ENCODE measurements at regions not wholly inside any gene's neighbourhood (a gene's known extent, or its start where the extent isn't known, plus 50 kb on each side); places are given as distances from the start of the nearest gene placed in this dataset.

DNA sequence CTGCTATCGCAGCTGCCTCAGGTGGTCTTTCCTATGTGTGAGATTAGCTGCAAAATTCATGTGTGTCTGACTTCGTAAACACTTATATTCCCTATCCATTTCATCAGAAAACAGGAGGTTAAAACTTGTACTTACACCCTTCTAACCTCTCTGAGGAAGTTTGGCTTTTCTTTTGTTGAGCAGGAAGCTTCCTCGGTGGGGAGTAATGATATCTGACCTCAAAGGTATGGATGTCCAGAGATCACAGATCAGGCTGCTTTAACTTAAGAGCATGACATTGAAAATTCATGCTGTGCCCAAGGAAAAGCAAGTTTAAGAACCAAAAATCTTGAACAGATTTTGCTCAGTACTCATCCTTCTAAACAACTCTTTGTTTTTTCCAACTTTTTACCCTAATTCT, 429.1 kb downstream of the STIM2 start:
- intact Hi-C loops (cut with DNase I) = no loop called here
- H3K27ac ChIP-seq (replicated peaks in 1 of 4) = no peak overlapping the region
- DNase-seq (ENCODE audit: extremely low spot score) = no peak
- H3K9me3 ChIP-seq = no peaks in the 10 kb centered on the region
- 66% methylated on average over 3 of the region's 3 CpGs for WGBS
- H3K27me3 ChIP-seq = no peaks in the 10 kb centered on the region
- H3K4me1 ChIP-seq = no peaks in the 10 kb centered on the region
- TF ChIP-seq, protein P1, sequence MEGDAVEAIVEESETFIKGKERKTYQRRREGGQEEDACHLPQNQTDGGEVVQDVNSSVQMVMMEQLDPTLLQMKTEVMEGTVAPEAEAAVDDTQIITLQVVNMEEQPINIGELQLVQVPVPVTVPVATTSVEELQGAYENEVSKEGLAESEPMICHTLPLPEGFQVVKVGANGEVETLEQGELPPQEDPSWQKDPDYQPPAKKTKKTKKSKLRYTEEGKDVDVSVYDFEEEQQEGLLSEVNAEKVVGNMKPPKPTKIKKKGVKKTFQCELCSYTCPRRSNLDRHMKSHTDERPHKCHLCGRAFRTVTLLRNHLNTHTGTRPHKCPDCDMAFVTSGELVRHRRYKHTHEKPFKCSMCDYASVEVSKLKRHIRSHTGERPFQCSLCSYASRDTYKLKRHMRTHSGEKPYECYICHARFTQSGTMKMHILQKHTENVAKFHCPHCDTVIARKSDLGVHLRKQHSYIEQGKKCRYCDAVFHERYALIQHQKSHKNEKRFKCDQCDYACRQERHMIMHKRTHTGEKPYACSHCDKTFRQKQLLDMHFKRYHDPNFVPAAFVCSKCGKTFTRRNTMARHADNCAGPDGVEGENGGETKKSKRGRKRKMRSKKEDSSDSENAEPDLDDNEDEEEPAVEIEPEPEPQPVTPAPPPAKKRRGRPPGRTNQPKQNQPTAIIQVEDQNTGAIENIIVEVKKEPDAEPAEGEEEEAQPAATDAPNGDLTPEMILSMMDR (IDR thresholded peaks at IDR 0.05) = no peak
- TF ChIP-seq POLR2AphosphoS5 (IDR thresholded peaks at IDR 0.05) (no peak), POLR2A (IDR thresholded peaks at IDR 0.05; ENCODE audit: low read depth) (no peak)
- no peaks in the 10 kb centered on the region for H3K36me3 ChIP-seq
- no peak overlapping the region for H3K4me3 ChIP-seq

DNA sequence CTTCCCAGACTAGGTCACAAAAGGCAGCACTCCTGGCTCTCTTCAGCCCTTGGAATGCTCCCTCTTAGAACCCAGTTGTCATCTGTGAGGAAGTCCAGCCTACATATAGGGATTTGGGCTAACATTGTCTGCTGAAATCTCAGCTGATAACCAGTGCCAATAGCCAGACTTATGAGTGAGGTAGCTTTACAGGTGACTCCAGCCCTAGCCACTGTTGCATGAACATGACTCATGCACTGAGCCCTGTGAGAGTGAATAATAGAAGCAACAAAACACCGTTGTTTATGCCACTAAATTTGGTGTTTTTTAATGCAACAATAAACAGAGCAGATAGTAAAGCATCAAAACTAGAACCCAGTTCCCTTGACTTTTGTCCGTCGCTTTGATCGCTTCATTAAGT, 433.2 kb downstream of the STIM2 start:
- TF ChIP-seq, protein P1 (IDR thresholded peaks at IDR 0.05) = no peak
- TF ChIP-seq POLR2AphosphoS5 (IDR thresholded peaks at IDR 0.05) (no peak), POLR2A (IDR thresholded peaks at IDR 0.05; ENCODE audit: low read depth) (no peak), EP300 (IDR thresholded peaks at IDR 0.05) (no peak)
- no peaks in the 10 kb centered on the region for H3K9me3 ChIP-seq
- 69% methylated on average over 4 of the region's 4 CpGs for WGBS
- H3K36me3 ChIP-seq = no peaks in the 10 kb centered on the region
- peak; percentile 37 for DNase-seq (ENCODE audit: extremely low spot score)
- no peak overlapping the region for H3K27ac ChIP-seq (replicated peaks in 1 of 4)
- no peak overlapping the region for H3K4me3 ChIP-seq
- intact Hi-C loops (cut with DNase I) = no loop called here
- no peaks in the 10 kb centered on the region for H3K4me1 ChIP-seq
- H3K27me3 ChIP-seq = no peaks in the 10 kb centered on the region

DNA sequence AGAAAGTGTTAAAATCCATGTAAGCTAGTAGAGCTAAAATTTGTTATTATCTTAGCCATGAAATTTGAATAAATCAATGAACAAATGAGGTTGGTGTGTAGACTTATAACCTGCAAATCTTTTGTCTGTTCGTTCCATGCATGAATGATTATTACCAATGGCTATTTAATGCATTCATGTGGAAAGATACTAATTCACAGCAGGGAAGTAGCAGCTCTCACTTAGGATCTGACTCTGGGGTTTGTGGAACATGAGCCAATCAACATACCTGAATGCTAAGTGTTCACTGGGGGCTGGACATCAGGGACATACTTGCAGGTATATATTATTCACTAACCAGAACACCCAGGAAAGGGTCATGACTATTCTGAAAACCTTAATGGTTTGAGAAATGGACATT, 444.1 kb downstream of the STIM2 start:
- intact Hi-C loops (cut with DNase I) = no loop called here
- no peaks in the 10 kb centered on the region for H3K36me3 ChIP-seq
- no peak overlapping the region for H3K4me3 ChIP-seq
- H3K4me1 ChIP-seq = no peaks in the 10 kb centered on the region
- DNase-seq (ENCODE audit: extremely low spot score) = no peak
- 50% methylated on average over 1 of the region's 1 CpG for WGBS
- TF ChIP-seq POLR2AphosphoS5 (IDR thresholded peaks at IDR 0.05) = no peak
- TF ChIP-seq EP300 (IDR thresholded peaks at IDR 0.05) = no peak
- TF ChIP-seq POLR2A (IDR thresholded peaks at IDR 0.05; ENCODE audit: low read depth) = no peak
- TF ChIP-seq, protein P1 (IDR thresholded peaks at IDR 0.05) = no peak
- no peaks in the 10 kb centered on the region for H3K27me3 ChIP-seq
- H3K9me3 ChIP-seq = peaks cover 0 to 12% (median 0%) of the 10 kb centered on the region in 4 donors
- H3K27ac ChIP-seq (replicated peaks in 1 of 4) = no peak overlapping the region

DNA sequence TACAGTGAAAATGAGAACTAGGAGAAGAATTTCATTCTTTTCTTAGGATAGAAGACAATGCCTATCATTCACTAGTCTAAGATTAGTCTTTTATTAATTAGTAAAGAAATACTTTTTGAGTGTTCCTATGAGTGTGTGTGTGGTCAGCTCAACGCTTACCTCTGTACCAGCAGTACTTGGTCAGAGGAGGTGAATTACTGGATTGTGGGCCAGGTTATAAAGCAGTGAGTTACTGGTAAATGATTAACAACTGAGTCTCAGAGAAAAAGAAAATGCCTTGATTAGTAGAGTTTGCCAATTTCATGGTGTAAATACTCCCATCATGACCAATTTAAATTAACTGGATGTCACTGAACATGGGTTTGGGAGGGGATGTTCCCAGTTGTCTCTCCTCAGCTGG, 444.6 kb downstream of the STIM2 start:
- WGBS = 0% methylated on average over 1 of the region's 1 CpG
- no peaks in the 10 kb centered on the region for H3K27me3 ChIP-seq
- no peaks in the 10 kb centered on the region for H3K4me1 ChIP-seq
- H3K36me3 ChIP-seq = no peaks in the 10 kb centered on the region
- no peak overlapping the region for H3K27ac ChIP-seq (replicated peaks in 1 of 4)
- intact Hi-C loops (cut with DNase I) = no loop called here
- no peak for TF ChIP-seq POLR2AphosphoS5 (IDR thresholded peaks at IDR 0.05)
- no peak for TF ChIP-seq EP300 (IDR thresholded peaks at IDR 0.05)
- DNase-seq (ENCODE audit: extremely low spot score) = no peak
- H3K9me3 ChIP-seq = peaks cover 0 to 12% (median 0%) of the 10 kb centered on the region in 4 donors
- H3K4me3 ChIP-seq = no peak overlapping the region

DNA sequence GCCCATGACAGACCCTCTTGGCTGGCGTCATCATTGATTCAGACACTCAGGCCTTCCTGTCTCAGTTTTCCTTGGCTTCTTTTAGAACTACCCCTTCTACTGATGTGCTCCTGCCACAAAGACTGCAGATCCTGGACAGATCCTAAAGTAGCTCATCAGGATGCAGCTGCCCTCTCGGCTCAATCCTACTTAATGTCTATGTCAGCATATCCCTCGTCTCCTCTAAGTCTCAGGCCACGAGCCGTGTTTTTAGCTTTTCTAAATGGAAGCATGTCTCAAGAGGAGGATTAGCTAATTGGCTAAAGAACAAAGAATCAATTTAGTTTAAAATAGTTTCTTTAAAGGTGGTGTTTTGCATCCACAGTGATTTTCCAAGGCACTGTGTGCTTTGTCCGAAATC, 447.7 kb downstream of the STIM2 start:
- no peaks in the 10 kb centered on the region for H3K9me3 ChIP-seq
- TF ChIP-seq, protein P1 (IDR thresholded peaks at IDR 0.05) = no peak
- TF ChIP-seq EP300 (IDR thresholded peaks at IDR 0.05) (no peak), POLR2AphosphoS5 (IDR thresholded peaks at IDR 0.05) (no peak), POLR2A (IDR thresholded peaks at IDR 0.05; ENCODE audit: low read depth) (no peak)
- intact Hi-C loops (cut with DNase I) = no loop called here
- no peaks in the 10 kb centered on the region for H3K4me1 ChIP-seq
- no peak overlapping the region for H3K4me3 ChIP-seq
- WGBS = 62% methylated on average over 6 of the region's 6 CpGs
- no peaks in the 10 kb centered on the region for H3K36me3 ChIP-seq
- H3K27ac ChIP-seq (replicated peaks in 1 of 4) = no peak overlapping the region
- H3K27me3 ChIP-seq = no peaks in the 10 kb centered on the region
- no peak for DNase-seq (ENCODE audit: extremely low spot score)

Data from esophagus muscularis mucosa (tissue), 4 donors.